Tibial nerve (tissue), 4 donors: ENCODE measurements at regions not wholly inside any gene's neighbourhood (a gene's known extent, or its start where the extent isn't known, plus 50 kb on each side); places are given as distances from the start of the nearest gene placed in this dataset.

ENCODE experiments used
- DNase-seq, 2 donors: peaks; one replicate each; pipeline ENCODE4 v3.0.0-alpha.2; 2019; ENCODE audit warnings: low spot score in 2 of 2
- H3K27ac ChIP-seq, 4 donors: fragments of 200-600 bp; sonication (generic) in 3 of 4; one replicate each; pipeline ENCODE4 v1.5.1; 2017 to 2019; ENCODE audit warnings: mild to moderate bottlenecking in 1 of 4
- H3K27me3 ChIP-seq, 2 donors: fragments of 200-600 bp; sonication (generic) in 1 of 2; one replicate each; pipeline versions ENCODE4 v1.5.1 to v1.6.0; 2017 to 2019
- H3K36me3 ChIP-seq, 3 donors: fragments of 200-600 bp; sonication (generic); one replicate each; pipeline ENCODE4 v1.5.1; 2018 to 2019
- H3K4me1 ChIP-seq, 4 donors: fragments of 200-600 bp; sonication (generic) in 3 of 4; one replicate each; pipeline ENCODE4 v1.5.1; 2017 to 2019
- H3K4me3 ChIP-seq, 4 donors: fragments of 200-600 bp; sonication (generic) in 3 of 4; one replicate each; pipeline ENCODE4 v1.5.1; 2017 to 2019; ENCODE audit warnings: mild to moderate bottlenecking in 1 of 4, moderate library complexity in 1 of 4
- H3K9me3 ChIP-seq, 4 donors: fragments of 200-600 bp; sonication (generic) in 3 of 4; one replicate each; pipeline ENCODE4 v1.5.1; 2017 to 2019
- EP300 ChIP-seq, 2 donors: sonication (generic); formaldehyde crosslinking; IDR thresholded peaks; one replicate each; pipeline ENCODE4 v1.6.1; 2017; ENCODE audit warnings: antibody characterized with exemption in 2 of 2, mild to moderate bottlenecking in 1 of 2
- POLR2A ChIP-seq, 2 donors: fragments of 450-650 bp; IDR thresholded peaks; one replicate each; pipeline ENCODE4 v1.6.1; 2017; ENCODE audit warnings: antibody characterized with exemption in 2 of 2, mild to moderate bottlenecking in 2 of 2, moderate library complexity in 2 of 2
- WGBS, 2 donors: methylation state at CpG; one replicate each; pipeline ENCODE4 v1.1.5; 2018; 5-methylcytosine and 5-hydroxymethylcytosine counted together
- TF ChIP-seq, protein P1 (sequence below), 5 experiments: fragments of 200-600 bp in 3 of 5; fragments of 450-650 bp in 2 of 5; sonication (generic) in 3 of 5; IDR thresholded peaks; one replicate each; pipeline ENCODE4 v1.5.1; 2016 to 2019; ENCODE audit warnings: antibody characterized with exemption in 5 of 5, mild to moderate bottlenecking in 3 of 5, moderate library complexity in 2 of 5

DNA sequence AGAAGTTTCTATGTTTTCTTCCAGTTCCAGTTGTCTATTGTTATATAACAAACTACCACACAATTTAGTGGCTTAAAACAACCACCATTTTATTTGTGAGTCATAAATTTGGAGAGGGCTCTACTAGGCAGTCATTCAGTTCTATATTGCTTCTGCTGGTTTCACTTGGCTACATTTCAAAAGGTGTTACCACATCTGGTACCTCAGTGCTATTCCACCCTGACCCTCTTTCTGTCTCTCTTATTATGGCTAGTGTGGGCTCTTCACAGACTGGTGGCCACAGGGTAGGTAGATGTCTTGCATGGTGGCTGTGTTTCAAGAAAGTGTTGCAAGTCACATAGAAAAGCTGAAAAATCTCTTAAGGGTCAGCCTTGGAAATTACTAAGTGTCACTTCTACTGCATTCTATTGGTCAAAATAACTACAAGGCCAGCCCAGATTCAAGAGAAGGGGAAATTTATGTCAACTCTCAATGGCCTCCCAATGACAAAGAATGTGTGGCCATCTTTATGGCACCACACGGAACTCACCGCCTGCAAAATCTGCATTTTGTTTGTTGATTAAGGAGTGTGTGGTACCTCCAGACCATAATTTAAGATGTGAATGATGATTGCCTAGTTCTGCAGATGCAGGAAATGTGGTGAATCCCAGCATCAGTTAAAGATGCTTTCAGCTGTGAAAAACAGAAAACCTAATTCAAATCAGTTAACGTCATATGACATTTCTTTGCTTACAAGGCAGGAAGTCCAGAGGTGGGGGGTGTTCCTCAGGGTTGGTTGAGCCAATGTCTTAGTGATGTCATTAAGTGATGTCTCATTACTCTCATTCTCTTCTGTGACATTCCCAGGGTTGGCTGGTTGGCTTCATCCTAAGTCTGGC is 105.8 kb upstream of the RASGRP1 start:
- H3K27me3 ChIP-seq, result no peaks in the 10 kb centered on the region
- no peaks in the 10 kb centered on the region for H3K36me3 ChIP-seq
- H3K4me3 ChIP-seq, result no peak overlapping the region
- 86 to 94% methylated on average over 3 of the region's 3 CpGs for WGBS, 2 donors
- H3K27ac ChIP-seq, result peak overlapping the region in 1 of 4 donors; percentile 56
- TF ChIP-seq POLR2A (IDR thresholded peaks at IDR 0.05), result no peak
- TF ChIP-seq, protein P1, sequence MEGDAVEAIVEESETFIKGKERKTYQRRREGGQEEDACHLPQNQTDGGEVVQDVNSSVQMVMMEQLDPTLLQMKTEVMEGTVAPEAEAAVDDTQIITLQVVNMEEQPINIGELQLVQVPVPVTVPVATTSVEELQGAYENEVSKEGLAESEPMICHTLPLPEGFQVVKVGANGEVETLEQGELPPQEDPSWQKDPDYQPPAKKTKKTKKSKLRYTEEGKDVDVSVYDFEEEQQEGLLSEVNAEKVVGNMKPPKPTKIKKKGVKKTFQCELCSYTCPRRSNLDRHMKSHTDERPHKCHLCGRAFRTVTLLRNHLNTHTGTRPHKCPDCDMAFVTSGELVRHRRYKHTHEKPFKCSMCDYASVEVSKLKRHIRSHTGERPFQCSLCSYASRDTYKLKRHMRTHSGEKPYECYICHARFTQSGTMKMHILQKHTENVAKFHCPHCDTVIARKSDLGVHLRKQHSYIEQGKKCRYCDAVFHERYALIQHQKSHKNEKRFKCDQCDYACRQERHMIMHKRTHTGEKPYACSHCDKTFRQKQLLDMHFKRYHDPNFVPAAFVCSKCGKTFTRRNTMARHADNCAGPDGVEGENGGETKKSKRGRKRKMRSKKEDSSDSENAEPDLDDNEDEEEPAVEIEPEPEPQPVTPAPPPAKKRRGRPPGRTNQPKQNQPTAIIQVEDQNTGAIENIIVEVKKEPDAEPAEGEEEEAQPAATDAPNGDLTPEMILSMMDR (IDR thresholded peaks at IDR 0.05), result no peak
- TF ChIP-seq EP300 (IDR thresholded peaks at IDR 0.05), result no peak
- DNase-seq, result no peak
- no peaks in the 10 kb centered on the region for H3K4me1 ChIP-seq
- H3K9me3 ChIP-seq, result no peaks in the 10 kb centered on the region

DNA sequence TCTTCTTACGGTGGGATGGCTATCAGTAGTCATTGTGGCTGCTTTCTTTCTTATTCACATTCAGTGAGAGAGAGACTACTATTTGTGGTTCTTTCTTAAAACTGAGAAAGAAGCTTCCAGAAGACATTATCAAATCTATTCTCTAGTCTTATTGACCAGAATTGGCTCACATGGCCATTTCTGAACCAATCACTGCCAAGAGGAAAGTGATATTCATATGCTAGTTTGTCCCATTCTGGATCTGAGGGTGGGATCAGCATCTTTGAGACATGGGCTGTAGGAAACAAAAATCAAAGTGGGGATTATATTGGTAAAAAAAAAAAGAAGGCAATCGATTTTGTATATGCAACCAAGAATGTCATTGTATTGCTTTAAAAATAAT is 106.4 kb upstream of the RASGRP1 start:
- TF ChIP-seq EP300 (IDR thresholded peaks at IDR 0.05) (no peak), POLR2A (IDR thresholded peaks at IDR 0.05) (no peak)
- TF ChIP-seq, protein P1 (IDR thresholded peaks at IDR 0.05), result no peak
- peak overlapping the region in 1 of 4 donors; percentile 56 for H3K27ac ChIP-seq
- no peaks in the 10 kb centered on the region for H3K9me3 ChIP-seq
- DNase-seq, result no peak
- no peaks in the 10 kb centered on the region for H3K36me3 ChIP-seq
- no peak overlapping the region for H3K4me3 ChIP-seq
- H3K27me3 ChIP-seq, result no peaks in the 10 kb centered on the region
- no peaks in the 10 kb centered on the region for H3K4me1 ChIP-seq
- WGBS, 2 donors, result 83 to 88% methylated on average over 2 of the region's 2 CpGs

DNA sequence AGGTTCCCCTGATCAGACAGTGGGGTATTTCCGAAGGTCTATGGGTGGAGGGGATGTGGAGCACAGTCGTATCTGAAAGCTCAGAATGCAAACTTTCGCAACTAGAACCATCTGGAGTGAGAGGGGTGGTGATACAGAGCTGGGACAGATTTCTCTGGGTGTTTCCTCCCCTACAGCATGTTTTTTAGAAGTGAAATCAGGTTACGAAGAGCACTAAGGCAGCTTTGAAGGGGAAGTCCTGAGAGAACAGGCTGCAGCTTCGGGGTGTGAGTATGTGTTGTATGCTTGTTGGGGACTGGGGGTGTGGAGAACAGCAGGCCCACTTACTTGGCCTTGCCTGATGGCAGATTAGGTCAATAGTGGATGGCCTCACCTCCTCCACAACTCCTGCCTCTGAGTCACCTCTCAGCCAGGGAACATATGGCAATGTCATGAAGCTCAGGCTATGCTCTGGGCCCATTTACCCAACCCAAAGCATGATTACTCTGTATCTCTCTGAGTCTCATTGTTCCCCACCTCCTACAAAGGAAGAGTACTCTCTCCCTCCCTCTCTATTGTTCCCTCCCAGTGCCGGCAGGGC is 107.2 kb upstream of the RASGRP1 start:
- no peaks in the 10 kb centered on the region for H3K4me1 ChIP-seq
- H3K27ac ChIP-seq, result peak overlapping the region in 1 of 4 donors; percentile 56
- no peak for DNase-seq
- H3K4me3 ChIP-seq, result no peak overlapping the region
- H3K27me3 ChIP-seq, result no peaks in the 10 kb centered on the region
- 76 to 79% methylated on average over 6 of the region's 6 CpGs for WGBS, 2 donors
- no peaks in the 10 kb centered on the region for H3K36me3 ChIP-seq
- TF ChIP-seq POLR2A (IDR thresholded peaks at IDR 0.05) (no peak), EP300 (IDR thresholded peaks at IDR 0.05) (no peak)
- TF ChIP-seq, protein P1 (IDR thresholded peaks at IDR 0.05), result no peak
- H3K9me3 ChIP-seq, result no peaks in the 10 kb centered on the region

DNA sequence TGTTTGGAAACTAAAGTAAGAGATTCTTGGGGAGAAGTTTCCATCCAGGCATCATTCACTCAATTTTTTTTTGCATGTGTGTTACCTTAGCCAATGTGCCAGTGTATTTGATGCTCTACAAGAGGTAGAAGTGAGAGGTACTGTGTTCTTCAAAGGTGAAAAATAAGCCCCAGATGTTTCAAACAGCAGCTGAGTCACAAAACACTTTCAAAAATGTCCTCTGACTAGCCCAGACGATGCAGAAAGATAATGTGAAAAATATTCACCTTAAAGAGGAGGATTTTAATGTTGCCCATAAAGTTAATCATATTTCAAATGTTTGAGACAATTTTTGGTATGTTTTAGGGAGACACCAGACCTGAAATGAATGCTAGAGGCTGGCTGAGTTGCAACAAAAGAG is 107.7 kb upstream of the RASGRP1 start:
- 60 to 65% methylated on average over 1 of the region's 1 CpG for WGBS, 2 donors
- Histone ChIP-seq H3K27me3 (no peaks in the 10 kb centered on the region), H3K4me3 (no peak overlapping the region), H3K9me3 (no peaks in the 10 kb centered on the region), H3K27ac (peak overlapping the region in 1 of 4 donors; percentile 56), H3K36me3 (no peaks in the 10 kb centered on the region), H3K4me1 (no peaks in the 10 kb centered on the region)
- no peak for DNase-seq
- TF ChIP-seq, protein P1 (IDR thresholded peaks at IDR 0.05), result no peak
